K562 (cell line): ENCODE measurements at regions not wholly inside any gene's neighbourhood (a gene's known extent, or its start where the extent isn't known, plus 50 kb on each side); places are given as distances from the start of the nearest gene placed in this dataset.

ENCODE experiments used
- ATAC-seq: fragments of 200-7000 bp; cut with Tn5 transposase; 3 replicates; pipeline ENCODE4 v1.9.1; 2020; ENCODE audit warnings: moderate library complexity
- BruUV-seq: library from RNA; stranded (reverse); fragments of 400-500 nt; replicated peaks from 2 replicates; lab custom pipeline; 2021; lab: Mats Ljungman, UMichigan
- CTCF ChIA-PET: fragments of 300-600 bp; formaldehyde crosslinking; extraction: SDS; loops from one replicate; lab custom pipeline; 2021; ENCODE audit warnings: low intra/inter-chr PET ratio; lab: Yijun Ruan, JAX
- POLR2A ChIA-PET: fragments of 300-600, 350-650 bp; sonication (Branson Sonifier 250); formaldehyde crosslinking; extraction: SDS; loops from one replicate; lab custom pipeline; 2021; ENCODE audit warnings: antibody characterized with exemption, inconsistent platforms; lab: Yijun Ruan, JAX
- DNase-seq, 4 experiments: peaks; one replicate each; pipeline versions ENCODE4 v3.0.0 to v3.0.0-alpha.2; 2011 to 2018; ENCODE audit warnings: low spot score in 3 of 4, mixed read lengths in 3 of 4; ENCODE audit errors: extremely low read depth in 1 of 4
- FAIRE-seq: peaks from 2 replicates; lab custom pipeline; 2011; peaks lifted over from hg19 to GRCh38; lab: Jason Lieb, UNC
- H2AFZ ChIP-seq: 2 replicates; pipeline ENCODE4 v1.6.0; 2011; ENCODE audit warnings: low read depth, low read length, control low read depth, inconsistent platforms
- H3K27ac ChIP-seq: fragments of 200-600 bp; 3 replicates; pipeline ENCODE4 v1.8.0; 2011; ENCODE audit warnings: low read depth, mild to moderate bottlenecking, control low read depth, inconsistent platforms, low read length, moderate library complexity, mixed read lengths; ENCODE audit errors: extremely low read depth
- H3K27me3 ChIP-seq, 2 experiments: fragments of 300-600 bp in 1 of 2; 2 replicates in 1 of 2; 3 replicates in 1 of 2; pipeline versions ENCODE4 v1.6.0 to v1.8.0; 2011; ENCODE audit warnings: inconsistent platforms in 2 of 2, low read length in 2 of 2, mild to moderate bottlenecking in 1 of 2, mixed read lengths in 1 of 2, moderate library complexity in 1 of 2; ENCODE audit not compliant: control insufficient read depth in 2 of 2, insufficient read depth in 2 of 2
- H3K36me3 ChIP-seq: fragments of 300-600 bp; 3 replicates; pipeline ENCODE4 v1.8.0; 2011; ENCODE audit warnings: mild to moderate bottlenecking, low read length, inconsistent platforms; ENCODE audit not compliant: control insufficient read depth, insufficient read depth
- H3K4me1 ChIP-seq, 2 experiments: fragments of 200-600 bp in 1 of 2; replicated peaks in 1 of 2; 2 replicates in 1 of 2; 3 replicates in 1 of 2; pipeline versions ENCODE4 v1.5.1 to v1.8.0; 2011; ENCODE audit warnings: inconsistent platforms in 2 of 2, low read length in 2 of 2, mild to moderate bottlenecking in 1 of 2, mixed read lengths in 1 of 2, moderate library complexity in 1 of 2; ENCODE audit not compliant: control insufficient read depth in 2 of 2, insufficient read depth in 2 of 2
- H3K4me2 ChIP-seq: 2 replicates; pipeline ENCODE4 v1.6.1; 2011; ENCODE audit warnings: low read length, control low read depth, inconsistent platforms, mixed read lengths; ENCODE audit not compliant: insufficient read depth
- H3K4me3 ChIP-seq: fragments of 200-600 bp; sonication (generic), shearing (Covaris generic); 2 replicates; pipeline ENCODE4 v1.5.1; 2016; ENCODE audit warnings: control low read depth, inconsistent platforms
- H3K79me2 ChIP-seq: fragments of 200-600 bp; 3 replicates; pipeline ENCODE4 v1.8.0; 2011; ENCODE audit warnings: low read length, inconsistent platforms; ENCODE audit not compliant: control insufficient read depth, insufficient read depth
- H3K9ac ChIP-seq, 2 experiments: 2 replicates each; pipeline versions ENCODE4 v1.6.0 to v1.6.1; 2011; ENCODE audit warnings: low read depth in 2 of 2, low read length in 2 of 2, control low read depth in 1 of 2, inconsistent platforms in 1 of 2, mild to moderate bottlenecking in 1 of 2, mixed read lengths in 1 of 2; ENCODE audit not compliant: insufficient read depth in 1 of 2
- H3K9me1 ChIP-seq: one replicate; pipeline ENCODE4 v1.6.0; 2011; ENCODE audit warnings: inconsistent platforms, mild to moderate bottlenecking, low read length, moderate library complexity; ENCODE audit not compliant: control insufficient read depth, insufficient read depth
- H3K9me3 ChIP-seq: replicated peaks from 2 replicates; pipeline ENCODE4 v1.5.1; 2011; ENCODE audit warnings: low read depth, low read length, inconsistent platforms; ENCODE audit not compliant: control insufficient read depth, insufficient read depth
- H4K20me1 ChIP-seq: replicated peaks from 2 replicates; pipeline ENCODE4 v1.6.1; 2011; ENCODE audit warnings: low read length, inconsistent platforms, mixed read lengths; ENCODE audit not compliant: control insufficient read depth, insufficient read depth
- CREM ChIP-seq: IDR thresholded peaks from 2 replicates; pipeline ENCODE4 v1.6.1; 2014; ENCODE audit warnings: antibody characterized with exemption, low read depth
- FOXM1 ChIP-seq, 2 experiments: fragments of 450-650 bp in 1 of 2; sonication (generic) in 1 of 2; formaldehyde crosslinking in 1 of 2; IDR thresholded peaks; 2 replicates each; pipeline versions ENCODE4 v1.6.1 to v1.9.0; 2017 to 2022; ENCODE audit warnings: low read depth in 2 of 2, mild to moderate bottlenecking in 2 of 2, missing genetic modification reagents in 1 of 2, moderate library complexity in 1 of 2
- SRSF9 ChIP-seq: fragments of 200-400 bp; formaldehyde crosslinking; IDR thresholded peaks from 2 replicates; pipeline ENCODE4 v1.6.1; 2017; ENCODE audit warnings: low read depth, low read length, borderline replicate concordance
- VEZF1 ChIP-seq: fragments of 200-800 bp; sonication (Bioruptor generic); IDR thresholded peaks from 2 replicates; pipeline ENCODE4 v1.6.1; 2017; ENCODE audit warnings: missing genetic modification characterization, missing compliant biosample characterization
- ZNF134 ChIP-seq: fragments of 250-450 bp; sonication (Bioruptor Pico); conservative IDR thresholded peaks from 2 replicates; pipeline ENCODE4 v1.4.0; 2020
- ZZZ3 ChIP-seq: fragments of 450-650 bp; IDR thresholded peaks from 2 replicates; pipeline ENCODE4 v1.6.1; 2016; ENCODE audit warnings: antibody characterized with exemption, mild to moderate bottlenecking, moderate library complexity
- WGBS: fragments of 100-300 bp; shearing (Covaris generic); methylation state at CpG from one replicate; pipeline ENCODE4 v1.1.6; 2016; ENCODE audit warnings: low coverage, mixed read lengths; ENCODE audit not compliant: insufficient coverage; ENCODE audit errors: missing lambda C conversion rate; 5-methylcytosine and 5-hydroxymethylcytosine counted together
- in situ Hi-C: fragments of 300-500 bp; cut with MboI; formaldehyde crosslinking; loops from 4 replicates; pipeline ENCODE4 v1.15.0; 2018; ENCODE audit warnings: inconsistent platforms, mixed read lengths
- intact Hi-C: fragments of 100-400 bp; cut with micrococcal nuclease; formaldehyde crosslinking; loops from 2 replicates; pipeline ENCODE4 v1.14.2; 2022

GRCh38 chrX:10070714-10071436 lies 85.9 kb upstream of the CLCN4 start:
- Histone ChIP-seq H3K9me3 (no peaks in the 10 kb centered on the region), H4K20me1 (no peaks in the 10 kb centered on the region), H3K27ac (no peak overlapping the region), H3K9me1 (no peaks in the 10 kb centered on the region), H2AFZ (no peak overlapping the region), H3K9ac (no peak overlapping the region), H3K36me3 (no peaks in the 10 kb centered on the region), H3K4me1 (no peaks in the 10 kb centered on the region), H3K27me3 (peaks cover 0 to 8% of the 10 kb centered on the region in 2 experiments; a peak in 2 of 5 replicates), H3K4me2 (no peak overlapping the region), H3K4me3 (no peak overlapping the region), H3K79me2 (no peaks in the 10 kb centered on the region)
- 0% methylated on average over 7 of the region's 7 CpGs for WGBS
- POLR2A ChIA-PET, result no interaction called here
- no TSS peak for BruUV-seq
- intact Hi-C loops, result no loop called here
- DNase-seq (no peak), ATAC-seq (no peak), FAIRE-seq (no peak)
- in situ Hi-C loops, result no loop called here
- TF ChIP-seq FOXM1 (IDR thresholded peaks at IDR 0.05; ENCODE audit: low read depth) (no peak), FOXM1 (CRISPR knock-in tag; IDR thresholded peaks at IDR 0.05; ENCODE audit: low read depth) (no peak), SRSF9 (no peak), ZZZ3 (no peak), ZNF134 (no peak), CREM (no peak), VEZF1 (CRISPR knock-in tag) (no peak)
- CTCF ChIA-PET, result no interaction called here
